Caco-2 (cell line): ENCODE measurements at regions not wholly inside any gene's neighbourhood (a gene's known extent, or its start where the extent isn't known, plus 50 kb on each side); places are given as distances from the start of the nearest gene placed in this dataset.

Experiments used
- BruUV-seq: library from RNA; stranded (reverse); fragments of 400-500 nt; replicated peaks from 2 replicates; lab custom pipeline; 2021; lab: Mats Ljungman, UMichigan
- CTCF ChIA-PET: fragments of 300-600 bp; sonication (Branson Sonifier 250); formaldehyde crosslinking; loops from one replicate; lab custom pipeline; 2022; ENCODE audit warnings: antibody characterized with exemption; lab: Charles Lee
- POLR2A ChIA-PET: fragments of 300-600 bp; sonication (Branson Sonifier 250); formaldehyde crosslinking; loops from one replicate; lab custom pipeline; 2022; ENCODE audit warnings: antibody characterized with exemption; lab: Charles Lee
- DNase-seq, 2 experiments: peaks; one replicate each; pipeline versions ENCODE4 v3.0.0 to v3.0.0-alpha.2; 2020 to 2022
- H3K27me3 ChIP-seq: replicated peaks from 2 replicates; pipeline ENCODE4 v1.6.0; 2011; ENCODE audit warnings: low read length; ENCODE audit not compliant: control insufficient read depth, insufficient read depth
- H3K36me3 ChIP-seq: 2 replicates; pipeline ENCODE4 v1.5.1; 2011; ENCODE audit warnings: low read length; ENCODE audit not compliant: control insufficient read depth, insufficient read depth
- H3K4me1 ChIP-seq: fragments of 250-450 bp; sonication (Bioruptor Pico); 2 replicates; pipeline ENCODE4 v1.5.1; 2020; ENCODE audit warnings: mild to moderate bottlenecking
- H3K4me3 ChIP-seq: 2 replicates; pipeline ENCODE4 v1.5.1; 2011; ENCODE audit warnings: low read depth, mild to moderate bottlenecking, control low read depth, low read length
- H3K9me3 ChIP-seq: fragments of 250-450 bp; sonication (Bioruptor Pico); 2 replicates; pipeline ENCODE4 v1.5.1; 2020; ENCODE audit warnings: mild to moderate bottlenecking, moderate library complexity
- H3K27ac Mint-ChIP-seq: one replicate; pipeline ENCODE4 v1.8.0; 2022; ENCODE audit warnings: mixed read lengths; ENCODE audit not compliant: unreplicated experiment
- H3K27me3 Mint-ChIP-seq: one replicate; pipeline ENCODE4 v1.8.0; 2022; ENCODE audit warnings: mixed read lengths; ENCODE audit not compliant: insufficient read depth, unreplicated experiment
- H3K36me3 Mint-ChIP-seq: one replicate; pipeline ENCODE4 v1.8.0; 2022; ENCODE audit warnings: mild to moderate bottlenecking, mixed read lengths; ENCODE audit not compliant: insufficient read depth, unreplicated experiment
- H3K4me1 Mint-ChIP-seq: one replicate; pipeline ENCODE4 v1.8.0; 2022; ENCODE audit warnings: low read depth, mixed read lengths; ENCODE audit not compliant: unreplicated experiment
- H3K4me3 Mint-ChIP-seq: one replicate; pipeline ENCODE4 v1.8.0; 2022; ENCODE audit warnings: mild to moderate bottlenecking, moderate library complexity, mixed read lengths; ENCODE audit not compliant: unreplicated experiment
- H3K9me3 Mint-ChIP-seq: one replicate; pipeline ENCODE4 v1.8.0; 2022; ENCODE audit warnings: mixed read lengths; ENCODE audit not compliant: unreplicated experiment
- CTCF ChIP-seq, 2 experiments: fragments of 200-600 bp in 1 of 2; IDR thresholded peaks; 1 replicate in 1 of 2; 2 replicates in 1 of 2; pipeline versions ENCODE4 v1.5.1 to v1.8.0; 2011 to 2022; ENCODE audit warnings: antibody characterized with exemption in 1 of 2, control low read depth in 1 of 2, inconsistent platforms in 1 of 2, low read depth in 1 of 2, low read length in 1 of 2, mild to moderate bottlenecking in 1 of 2, moderate library complexity in 1 of 2; ENCODE audit not compliant: insufficient read depth in 1 of 2, severe bottlenecking in 1 of 2, unreplicated experiment in 1 of 2
- intact Hi-C: fragments of 100-400 bp; cut with micrococcal nuclease; formaldehyde crosslinking; loops from one replicate; pipeline ENCODE4 v1.10.0; 2022; ENCODE audit not compliant: unreplicated experiment

GRCh38 chr4:188466001-188466400 is 326.8 kb downstream of the TRIML1 start:
- Histone ChIP-seq H3K36me3 (no peaks in the 10 kb centered on the region), H3K27me3 (no peaks in the 10 kb centered on the region), H3K4me1 (no peaks in the 10 kb centered on the region), H3K9me3 (peaks cover 8% of the 10 kb centered on the region; the same call in 1 of the 2 replicates), H3K4me3 (no peak overlapping the region)
- Mint-ChIP-seq H3K27ac (no peak overlapping the region), H3K27me3 (no peaks in the 10 kb centered on the region), H3K4me3 (no peak overlapping the region), H3K36me3 (no peaks in the 10 kb centered on the region), H3K4me1 (no peaks in the 10 kb centered on the region), H3K9me3 (peaks cover 11% of the 10 kb centered on the region)
- no peak for TF ChIP-seq CTCF (IDR thresholded peaks at IDR 0.05; ENCODE audit: insufficient read depth in 1 of 2, low read depth in 1 of 2, low read length in 1 of 2, severe bottlenecking in 1 of 2, unreplicated experiment in 1 of 2)
- BruUV-seq, result no TSS peak
- ChIA-PET CTCF (no interaction called here), POLR2A (no interaction called here)
- intact Hi-C loops, result no loop called here
- no peak for DNase-seq

GRCh38 chr4:188484256-188484655 is 345.0 kb downstream of the TRIML1 start:
- TF ChIP-seq CTCF (IDR thresholded peaks at IDR 0.05; ENCODE audit: insufficient read depth in 1 of 2, low read depth in 1 of 2, low read length in 1 of 2, severe bottlenecking in 1 of 2, unreplicated experiment in 1 of 2), result no peak
- no peak overlapping the region for H3K27ac Mint-ChIP-seq
- peaks cover 23% of the 10 kb centered on the region for H3K9me3 Mint-ChIP-seq
- Histone ChIP-seq H3K4me3 (no peak overlapping the region), H3K9me3 (no peaks in the 10 kb centered on the region), H3K36me3 (no peaks in the 10 kb centered on the region), H3K27me3 (no peaks in the 10 kb centered on the region), H3K4me1 (no peaks in the 10 kb centered on the region)
- no peak overlapping the region for H3K4me3 Mint-ChIP-seq
- no peak for DNase-seq
- no peaks in the 10 kb centered on the region for H3K4me1 Mint-ChIP-seq
- no peaks in the 10 kb centered on the region for H3K27me3 Mint-ChIP-seq
- BruUV-seq, result no TSS peak
- ChIA-PET POLR2A (no interaction called here), CTCF (no interaction called here)
- intact Hi-C loops, result no loop called here
- no peaks in the 10 kb centered on the region for H3K36me3 Mint-ChIP-seq

- ChIA-PET POLR2A (no interaction called here), CTCF (no interaction called here)
- H3K4me1 ChIP-seq, result no peaks in the 10 kb centered on the region
- no peak for DNase-seq
- H3K36me3 Mint-ChIP-seq, result no peaks in the 10 kb centered on the region
- no peak overlapping the region for H3K4me3 ChIP-seq
- no peaks in the 10 kb centered on the region for H3K27me3 ChIP-seq
- intact Hi-C loops, result no loop called here
- H3K27me3 Mint-ChIP-seq, result no peaks in the 10 kb centered on the region
- no peak overlapping the region for H3K27ac Mint-ChIP-seq
- BruUV-seq, result no TSS peak
- peaks cover 23% of the 10 kb centered on the region for H3K9me3 Mint-ChIP-seq
- no peaks in the 10 kb centered on the region for H3K4me1 Mint-ChIP-seq
- no peaks in the 10 kb centered on the region for H3K9me3 ChIP-seq
- H3K4me3 Mint-ChIP-seq, result no peak overlapping the region
- H3K36me3 ChIP-seq, result no peaks in the 10 kb centered on the region
- TF ChIP-seq CTCF (IDR thresholded peaks at IDR 0.05; ENCODE audit: insufficient read depth in 1 of 2, low read depth in 1 of 2, low read length in 1 of 2, severe bottlenecking in 1 of 2, unreplicated experiment in 1 of 2), result no peak
These were observed 346.7 kb downstream of the TRIML1 start for GRCh38 chr4:188485906-188486305.
